ENCODE measurements at regions not wholly inside any gene's neighbourhood (a gene's known extent, or its start where the extent isn't known, plus 50 kb on each side); places are given as distances from the start of the nearest gene placed in this dataset.

- H3K36me3 ChIP-seq, result no peaks in the 10 kb centered on the region
- no peaks in the 10 kb centered on the region for H3K27me3 ChIP-seq
- H3K4me3 ChIP-seq, result no peak overlapping the region
- in situ Hi-C loops (cut with MboI; ENCODE audit: low pct_ligation_motif_present in 1 of 4, low pct_unique_long_range_greater_than_20kb in 1 of 4, low sequenced_read_pairs in 3 of 4) (no loop called here), intact Hi-C loops (cut with DNase I; ENCODE audit: low total_unique reads) (no loop called here)
- H3K4me1 ChIP-seq, result no peaks in the 10 kb centered on the region
- TF ChIP-seq POLR2A (IDR thresholded peaks at IDR 0.05), result no peak
- no peak for TF ChIP-seq EP300 (IDR thresholded peaks at IDR 0.05; ENCODE audit: low read depth)
- no peak for TF ChIP-seq POLR2AphosphoS5 (IDR thresholded peaks at IDR 0.05)
- TF ChIP-seq, protein P1, sequence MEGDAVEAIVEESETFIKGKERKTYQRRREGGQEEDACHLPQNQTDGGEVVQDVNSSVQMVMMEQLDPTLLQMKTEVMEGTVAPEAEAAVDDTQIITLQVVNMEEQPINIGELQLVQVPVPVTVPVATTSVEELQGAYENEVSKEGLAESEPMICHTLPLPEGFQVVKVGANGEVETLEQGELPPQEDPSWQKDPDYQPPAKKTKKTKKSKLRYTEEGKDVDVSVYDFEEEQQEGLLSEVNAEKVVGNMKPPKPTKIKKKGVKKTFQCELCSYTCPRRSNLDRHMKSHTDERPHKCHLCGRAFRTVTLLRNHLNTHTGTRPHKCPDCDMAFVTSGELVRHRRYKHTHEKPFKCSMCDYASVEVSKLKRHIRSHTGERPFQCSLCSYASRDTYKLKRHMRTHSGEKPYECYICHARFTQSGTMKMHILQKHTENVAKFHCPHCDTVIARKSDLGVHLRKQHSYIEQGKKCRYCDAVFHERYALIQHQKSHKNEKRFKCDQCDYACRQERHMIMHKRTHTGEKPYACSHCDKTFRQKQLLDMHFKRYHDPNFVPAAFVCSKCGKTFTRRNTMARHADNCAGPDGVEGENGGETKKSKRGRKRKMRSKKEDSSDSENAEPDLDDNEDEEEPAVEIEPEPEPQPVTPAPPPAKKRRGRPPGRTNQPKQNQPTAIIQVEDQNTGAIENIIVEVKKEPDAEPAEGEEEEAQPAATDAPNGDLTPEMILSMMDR (IDR thresholded peaks at IDR 0.05), result no peak
- no peak overlapping the region for H3K27ac ChIP-seq
- 36 to 42% methylated on average over 2 of the region's 2 CpGs for WGBS, 2 donors (ENCODE audit: low coverage in 1 of 2)
- no peak for DNase-seq
- no peaks in the 10 kb centered on the region for H3K9me3 ChIP-seq
Observed at GRCh38 chr12:86827409-86827808, 571.2 kb upstream of the MGAT4C start.

GRCh38 chr12:86826051-86826450, 569.9 kb upstream of the MGAT4C start:
- in situ Hi-C loops (cut with MboI; ENCODE audit: low pct_ligation_motif_present in 1 of 4, low pct_unique_long_range_greater_than_20kb in 1 of 4, low sequenced_read_pairs in 3 of 4), result no loop called here
- TF ChIP-seq POLR2AphosphoS5 (IDR thresholded peaks at IDR 0.05), result no peak
- TF ChIP-seq EP300 (IDR thresholded peaks at IDR 0.05; ENCODE audit: low read depth), result no peak
- no peak for TF ChIP-seq POLR2A (IDR thresholded peaks at IDR 0.05)
- TF ChIP-seq, protein P1 (IDR thresholded peaks at IDR 0.05), result no peak
- WGBS, 2 donors (ENCODE audit: low coverage in 1 of 2), result 86 to 88% methylated on average over 2 of the region's 2 CpGs
- H3K4me1 ChIP-seq, result no peaks in the 10 kb centered on the region
- no peak overlapping the region for H3K27ac ChIP-seq
- intact Hi-C loops (cut with DNase I; ENCODE audit: low total_unique reads), result no loop called here
- H3K36me3 ChIP-seq, result no peaks in the 10 kb centered on the region
- no peak overlapping the region for H3K4me3 ChIP-seq
- H3K9me3 ChIP-seq, result no peaks in the 10 kb centered on the region
- no peak for DNase-seq
- H3K27me3 ChIP-seq, result no peaks in the 10 kb centered on the region

- 85 to 86% methylated on average over 1 of the region's 1 CpG for WGBS, 2 donors (ENCODE audit: low coverage in 1 of 2)
- Histone ChIP-seq H3K36me3 (no peaks in the 10 kb centered on the region), H3K27me3 (no peaks in the 10 kb centered on the region), H3K9me3 (no peaks in the 10 kb centered on the region), H3K4me1 (no peaks in the 10 kb centered on the region), H3K4me3 (no peak overlapping the region), H3K27ac (no peak overlapping the region)
- intact Hi-C loops (cut with DNase I; ENCODE audit: low total_unique reads), result no loop called here
- in situ Hi-C loops (cut with MboI; ENCODE audit: low pct_ligation_motif_present in 1 of 4, low pct_unique_long_range_greater_than_20kb in 1 of 4, low sequenced_read_pairs in 3 of 4), result no loop called here
- DNase-seq, result no peak
- TF ChIP-seq POLR2A (IDR thresholded peaks at IDR 0.05) (no peak), POLR2AphosphoS5 (IDR thresholded peaks at IDR 0.05) (no peak), EP300 (IDR thresholded peaks at IDR 0.05; ENCODE audit: low read depth) (no peak)
- TF ChIP-seq, protein P1 (IDR thresholded peaks at IDR 0.05), result no peak
Observed at GRCh38 chr12:86801439-86801838, 545.2 kb upstream of the MGAT4C start.

- TF ChIP-seq EP300 (IDR thresholded peaks at IDR 0.05; ENCODE audit: low read depth) (no peak), POLR2AphosphoS5 (IDR thresholded peaks at IDR 0.05) (no peak), POLR2A (IDR thresholded peaks at IDR 0.05) (no peak)
- TF ChIP-seq, protein P1 (IDR thresholded peaks at IDR 0.05), result no peak
- Histone ChIP-seq H3K36me3 (no peaks in the 10 kb centered on the region), H3K9me3 (no peaks in the 10 kb centered on the region), H3K4me3 (no peak overlapping the region), H3K4me1 (no peaks in the 10 kb centered on the region), H3K27ac (no peak overlapping the region), H3K27me3 (no peaks in the 10 kb centered on the region)
- intact Hi-C loops (cut with DNase I; ENCODE audit: low total_unique reads), result no loop called here
- no peak for DNase-seq
- WGBS, 2 donors (ENCODE audit: low coverage in 1 of 2), result 45 to 53% methylated on average over 2 of the region's 2 CpGs
- in situ Hi-C loops (cut with MboI; ENCODE audit: low pct_ligation_motif_present in 1 of 4, low pct_unique_long_range_greater_than_20kb in 1 of 4, low sequenced_read_pairs in 3 of 4), result no loop called here
Observed at GRCh38 chr12:86799616-86800015, 543.4 kb upstream of the MGAT4C start.

All from transverse colon (tissue), 4 donors.